GM23338 (cell line): ENCODE measurements at regions not wholly inside any gene's neighbourhood (a gene's known extent, or its start where the extent isn't known, plus 50 kb on each side); places are given as distances from the start of the nearest gene placed in this dataset.

ENCODE experiments used
- CREB1 ChIP-seq: fragments of 250-450 bp; sonication (Bioruptor Pico); IDR thresholded peaks from 2 replicates; pipeline ENCODE4 v1.5.0; 2020; ENCODE audit warnings: low read depth, mild to moderate bottlenecking, moderate library complexity
- CTCF ChIP-seq, 2 experiments: fragments of 200-600 bp in 1 of 2; sonication (generic) in 1 of 2; conservative IDR thresholded peaks; 2 replicates each; pipeline versions ENCODE4 v1.5.1 to v1.6.1; 2016 to 2017; ENCODE audit warnings: antibody characterized with exemption in 2 of 2, low read depth in 2 of 2, mild to moderate bottlenecking in 2 of 2, moderate library complexity in 1 of 2
- ETS1 ChIP-seq: IDR thresholded peaks from 2 replicates; pipeline ENCODE4 v1.6.1; 2016; ENCODE audit warnings: antibody characterized with exemption
- EZH2 ChIP-seq: fragments of 200-600 bp; sonication (generic); IDR thresholded peaks from one replicate; pipeline ENCODE4 v1.8.0; 2017; ENCODE audit warnings: antibody characterized with exemption, mild to moderate bottlenecking, low read depth; ENCODE audit not compliant: unreplicated experiment
- EZH2phosphoT487 ChIP-seq: fragments of 200-600 bp; sonication (generic); IDR thresholded peaks from one replicate; pipeline ENCODE4 v1.8.1; 2018; ENCODE audit warnings: antibody characterized with exemption; ENCODE audit not compliant: unreplicated experiment
- JUNB ChIP-seq: IDR thresholded peaks from one replicate; pipeline ENCODE4 v1.6.1; 2016; ENCODE audit warnings: antibody characterized with exemption; ENCODE audit not compliant: unreplicated experiment
- POLR2AphosphoS5 ChIP-seq: IDR thresholded peaks from 2 replicates; pipeline ENCODE4 v1.6.1; 2016; ENCODE audit warnings: antibody characterized with exemption, low read depth
- REST ChIP-seq: IDR thresholded peaks from one replicate; pipeline ENCODE4 v1.6.1; 2018; ENCODE audit warnings: antibody characterized with exemption; ENCODE audit not compliant: unreplicated experiment
- STAT1 ChIP-seq: IDR thresholded peaks from one replicate; pipeline ENCODE4 v1.6.1; 2016; ENCODE audit warnings: antibody characterized with exemption; ENCODE audit not compliant: unreplicated experiment
- ZNF114 ChIP-seq: fragments of 250-450 bp; sonication (Bioruptor Pico); IDR thresholded peaks from 2 replicates; pipeline ENCODE4 v1.5.0; 2020; ENCODE audit warnings: mild to moderate bottlenecking, moderate library complexity
- ZNF462 ChIP-seq: fragments of 250-450 bp; sonication (Bioruptor Pico); IDR thresholded peaks from 2 replicates; pipeline ENCODE4 v1.5.0; 2020; ENCODE audit warnings: mild to moderate bottlenecking, moderate library complexity

- TF ChIP-seq EZH2 (no peak), CTCF (conservative IDR thresholded peaks at IDR 0.05; ENCODE audit: low read depth in 2 of 2) (no peak), REST (no peak), CREB1 (CRISPR knock-in tag) (no peak), ETS1 (no peak), EZH2phosphoT487 (no peak), POLR2AphosphoS5 (no peak), STAT1 (no peak), JUNB (no peak), ZNF462 (CRISPR knock-in tag) (no peak), ZNF114 (CRISPR knock-in tag) (no peak)
Observed at GRCh38 chr5:163943546-163943945, 438.1 kb downstream of the MAT2B start.
